GM12875 (cell line): ENCODE measurements at regions not wholly inside any gene's neighbourhood (a gene's known extent, or its start where the extent isn't known, plus 50 kb on each side); places are given as distances from the start of the nearest gene placed in this dataset.

Source experiments
- H3K4me3 ChIP-seq: one replicate; pipeline ENCODE4 v1.5.1; 2011; ENCODE audit warnings: low read depth, low read length, control low read depth
- TF ChIP-seq, protein P1 (sequence below): IDR thresholded peaks from 2 replicates; pipeline ENCODE4 v1.5.1; 2011; ENCODE audit warnings: low read depth, mild to moderate bottlenecking, control low read depth, inconsistent platforms, low read length, moderate library complexity, borderline replicate concordance; ENCODE audit not compliant: insufficient read depth

- TF ChIP-seq, protein P1, sequence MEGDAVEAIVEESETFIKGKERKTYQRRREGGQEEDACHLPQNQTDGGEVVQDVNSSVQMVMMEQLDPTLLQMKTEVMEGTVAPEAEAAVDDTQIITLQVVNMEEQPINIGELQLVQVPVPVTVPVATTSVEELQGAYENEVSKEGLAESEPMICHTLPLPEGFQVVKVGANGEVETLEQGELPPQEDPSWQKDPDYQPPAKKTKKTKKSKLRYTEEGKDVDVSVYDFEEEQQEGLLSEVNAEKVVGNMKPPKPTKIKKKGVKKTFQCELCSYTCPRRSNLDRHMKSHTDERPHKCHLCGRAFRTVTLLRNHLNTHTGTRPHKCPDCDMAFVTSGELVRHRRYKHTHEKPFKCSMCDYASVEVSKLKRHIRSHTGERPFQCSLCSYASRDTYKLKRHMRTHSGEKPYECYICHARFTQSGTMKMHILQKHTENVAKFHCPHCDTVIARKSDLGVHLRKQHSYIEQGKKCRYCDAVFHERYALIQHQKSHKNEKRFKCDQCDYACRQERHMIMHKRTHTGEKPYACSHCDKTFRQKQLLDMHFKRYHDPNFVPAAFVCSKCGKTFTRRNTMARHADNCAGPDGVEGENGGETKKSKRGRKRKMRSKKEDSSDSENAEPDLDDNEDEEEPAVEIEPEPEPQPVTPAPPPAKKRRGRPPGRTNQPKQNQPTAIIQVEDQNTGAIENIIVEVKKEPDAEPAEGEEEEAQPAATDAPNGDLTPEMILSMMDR: no peak
- no peak overlapping the region for H3K4me3 ChIP-seq
These were observed 231.1 kb downstream of the ADAMTS9 start for GRCh38 chr3:64456674-64457073.

DNA sequence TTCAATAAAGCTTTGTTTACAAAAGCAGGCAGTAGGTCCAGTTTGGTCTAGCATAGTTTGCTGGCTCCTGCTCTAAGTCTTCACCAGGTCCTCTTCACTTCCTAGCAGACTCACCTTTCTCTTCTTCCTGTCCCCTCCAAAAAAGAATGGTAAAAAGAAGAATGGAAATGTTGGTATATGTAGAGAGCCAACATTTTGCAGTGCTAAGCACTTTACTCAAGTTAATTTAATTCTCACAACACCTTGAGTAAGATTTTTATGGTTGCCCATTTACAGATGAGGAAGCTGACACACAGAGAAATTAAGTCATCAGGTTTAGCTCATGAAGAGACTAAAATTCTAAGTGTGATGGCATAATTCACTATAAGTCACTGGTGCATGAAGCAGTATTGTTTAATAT is 230.1 kb upstream of the PRICKLE2 start:
- TF ChIP-seq, protein P1: no peak
- no peak overlapping the region for H3K4me3 ChIP-seq

DNA sequence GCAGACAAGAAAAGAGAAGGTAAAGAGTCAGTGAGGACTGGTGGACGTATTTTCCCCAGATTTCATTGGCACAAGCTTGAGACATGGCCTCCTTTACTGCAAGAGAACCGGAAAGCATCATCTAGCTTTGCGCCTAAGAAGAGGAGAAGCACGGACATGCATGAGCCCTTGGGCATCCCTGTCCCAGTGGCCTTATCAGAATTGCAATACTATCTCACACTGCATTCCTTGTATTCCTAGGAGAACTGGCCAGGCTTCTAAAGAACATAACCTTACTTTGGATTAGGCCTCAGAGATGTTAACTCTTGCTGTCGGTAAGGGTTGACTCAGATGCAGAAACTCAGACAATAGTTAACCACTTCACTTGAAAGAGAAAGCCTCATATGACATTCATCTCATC is 229.5 kb upstream of the PRICKLE2 start:
- TF ChIP-seq, protein P1: no peak
- no peak overlapping the region for H3K4me3 ChIP-seq

DNA sequence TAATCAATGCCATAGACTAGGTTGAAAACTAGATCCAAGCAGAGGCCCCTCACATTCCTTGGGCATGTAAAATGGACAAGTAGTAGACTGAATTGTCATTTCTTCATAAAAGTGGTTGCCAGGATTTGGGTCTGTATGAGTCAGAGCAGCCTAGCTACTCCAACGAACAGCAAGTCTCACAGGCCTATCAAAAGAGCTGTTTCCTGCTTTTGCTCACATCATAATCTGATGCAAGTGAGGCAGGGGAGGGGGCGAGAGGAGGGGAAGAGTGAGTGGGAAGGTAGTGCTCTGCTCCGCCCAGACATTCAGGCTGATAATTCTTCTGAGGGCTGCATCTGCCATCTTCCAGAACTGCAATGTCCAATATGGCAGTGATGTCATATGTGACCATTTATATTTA is 228.9 kb upstream of the PRICKLE2 start:
- TF ChIP-seq, protein P1: no peak

GRCh38 chr3:64451283-64452012 is 226.2 kb upstream of the PRICKLE2 start:
- TF ChIP-seq, protein P1: no peak
- H3K4me3 ChIP-seq: no peak overlapping the region

More for the DNA sequence above, 228.9 kb upstream of the PRICKLE2 start:
- H3K4me3 ChIP-seq: no peak overlapping the region

GRCh38 chr3:64450396-64450956 is 225.2 kb upstream of the PRICKLE2 start:
- no peak overlapping the region for H3K4me3 ChIP-seq
- TF ChIP-seq, protein P1: no peak

DNA sequence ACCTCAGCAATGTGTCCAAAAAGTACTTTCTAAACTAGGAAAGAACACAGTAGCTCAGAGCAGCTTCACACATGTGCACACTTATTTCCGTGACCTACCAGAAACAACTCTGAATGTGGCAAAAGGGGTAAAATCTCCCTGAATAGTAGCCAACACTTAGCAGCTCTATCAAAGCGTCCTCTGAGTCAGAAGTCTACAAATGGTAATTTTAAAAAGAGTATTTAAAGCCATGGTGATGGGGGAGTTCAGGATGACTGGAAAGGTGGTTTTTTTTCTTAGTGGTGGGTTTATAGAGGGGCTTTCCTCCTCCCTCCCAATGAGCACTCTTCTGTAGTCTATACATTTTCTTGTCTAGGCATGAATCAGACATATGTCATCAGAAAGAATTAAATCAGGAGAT is 223.8 kb upstream of the PRICKLE2 start:
- TF ChIP-seq, protein P1: no peak
- H3K4me3 ChIP-seq: no peak overlapping the region
